H1 (cell line): ENCODE measurements at regions not wholly inside any gene's neighbourhood (a gene's known extent, or its start where the extent isn't known, plus 50 kb on each side); places are given as distances from the start of the nearest gene placed in this dataset.

ENCODE experiments used
- CTCF ChIA-PET: fragments of 300-600 bp; sonication (Branson Sonifier 250); formaldehyde crosslinking; loops from one replicate; lab custom pipeline; 2021; ENCODE audit not compliant: partially characterized antibody; lab: Charles Lee
- POLR2A ChIA-PET: fragments of 300-600 bp; sonication (Branson Sonifier 250); formaldehyde crosslinking; loops from one replicate; lab custom pipeline; 2021; ENCODE audit warnings: inconsistent platforms; ENCODE audit not compliant: partially characterized antibody; lab: Charles Lee
- DNase-seq, 2 experiments: peaks; one replicate each; pipeline versions ENCODE4 v3.0.0 to v3.0.0-alpha.2; 2010 to 2022; ENCODE audit warnings: low spot score in 2 of 2, low read depth in 1 of 2, mixed read lengths in 1 of 2
- FAIRE-seq: peaks from 2 replicates; lab custom pipeline; 2011; peaks lifted over from hg19 to GRCh38; lab: Jason Lieb, UNC
- H2AFZ ChIP-seq: 2 replicates; pipeline ENCODE4 v1.8.1; 2012; ENCODE audit warnings: low read length, inconsistent platforms
- H2AK5ac ChIP-seq: 2 replicates; pipeline ENCODE4 v1.6.1; 2013; ENCODE audit warnings: low read depth, low read length
- H2BK120ac ChIP-seq: replicated peaks from 2 replicates; pipeline ENCODE3; 2013; ENCODE audit warnings: low read depth, low read length, inconsistent platforms
- H2BK12ac ChIP-seq: 2 replicates; pipeline ENCODE4 v1.6.1; 2013; ENCODE audit warnings: low read depth, low read length
- H2BK15ac ChIP-seq: 2 replicates; pipeline ENCODE4 v1.6.1; 2013; ENCODE audit warnings: low read length
- H2BK20ac ChIP-seq: 2 replicates; pipeline ENCODE4 v1.6.1; 2013; ENCODE audit warnings: low read length
- H2BK5ac ChIP-seq: 2 replicates; pipeline ENCODE4 v1.6.1; 2013; ENCODE audit warnings: low read depth, low read length
- H3K14ac ChIP-seq: 2 replicates; pipeline ENCODE4 v1.6.1; 2013; ENCODE audit warnings: inconsistent platforms; ENCODE audit not compliant: insufficient read length
- H3K18ac ChIP-seq: 2 replicates; pipeline ENCODE4 v1.6.1; 2013; ENCODE audit warnings: low read length; ENCODE audit errors: extremely low read depth
- H3K23ac ChIP-seq: 2 replicates; pipeline ENCODE4 v1.6.1; 2013; ENCODE audit warnings: inconsistent platforms; ENCODE audit not compliant: insufficient read length
- H3K23me2 ChIP-seq: 2 replicates; pipeline ENCODE4 v1.6.1; 2013; ENCODE audit warnings: low read depth, low read length
- H3K27ac ChIP-seq: 2 replicates; pipeline ENCODE4 v1.6.1; 2011; ENCODE audit warnings: low read depth, low read length, inconsistent platforms
- H3K27me3 ChIP-seq, 4 experiments: replicated peaks in 1 of 4; 1 replicate in 1 of 4; 2 replicates in 3 of 4; pipeline versions ENCODE4 v1.6.1 to v1.8.1; 2011 to 2013; ENCODE audit warnings: low read length in 3 of 4, mild to moderate bottlenecking in 3 of 4, inconsistent platforms in 2 of 4, mixed read lengths in 2 of 4, moderate library complexity in 1 of 4; ENCODE audit not compliant: control insufficient read depth in 3 of 4, insufficient read depth in 3 of 4; ENCODE audit errors: extremely low read depth in 1 of 4
- H3K36me3 ChIP-seq, 4 experiments: 2 replicates each; pipeline versions ENCODE4 v1.6.1 to v1.8.1; 2011 to 2013; ENCODE audit warnings: mild to moderate bottlenecking in 4 of 4, low read length in 3 of 4, moderate library complexity in 2 of 4, control low read depth in 1 of 4, inconsistent platforms in 1 of 4; ENCODE audit not compliant: insufficient read depth in 4 of 4, control insufficient read depth in 2 of 4
- H3K4ac ChIP-seq: replicated peaks from 2 replicates; pipeline ENCODE3; 2013; ENCODE audit warnings: low read length, low read depth, mixed read lengths, inconsistent platforms; ENCODE audit not compliant: insufficient read length
- H3K4me1 ChIP-seq, 4 experiments: replicated peaks in 1 of 4; 1 replicate in 1 of 4; 2 replicates in 3 of 4; pipeline versions ENCODE4 v1.6.1 to v1.8.1; 2011 to 2013; ENCODE audit warnings: low read length in 3 of 4, inconsistent platforms in 2 of 4, mixed read lengths in 1 of 4; ENCODE audit not compliant: insufficient read depth in 4 of 4, control insufficient read depth in 3 of 4
- H3K4me2 ChIP-seq, 2 experiments: 2 replicates each; pipeline versions ENCODE4 v1.6.1 to v1.8.1; 2011 to 2013; ENCODE audit warnings: low read depth in 2 of 2, low read length in 2 of 2, control low read depth in 1 of 2, inconsistent platforms in 1 of 2, mild to moderate bottlenecking in 1 of 2; ENCODE audit not compliant: insufficient read depth in 1 of 2
- H3K4me3 ChIP-seq, 4 experiments: fragments of 200-600, 300-600 bp in 1 of 4; sonication (generic), shearing (Covaris generic), sonication (Bioruptor Twin) in 1 of 4; 2 replicates each; pipeline versions ENCODE4 v1.5.1 to v1.8.1; 2011 to 2016; ENCODE audit warnings: low read length in 4 of 4, low read depth in 3 of 4, control low read depth in 2 of 4, inconsistent platforms in 2 of 4, mild to moderate bottlenecking in 2 of 4, mixed read lengths in 1 of 4, moderate library complexity in 1 of 4; ENCODE audit not compliant: insufficient read depth in 2 of 4; ENCODE audit errors: extremely low read depth in 1 of 4
- H3K56ac ChIP-seq: replicated peaks from 2 replicates; pipeline ENCODE3; 2013; ENCODE audit warnings: low read depth, mild to moderate bottlenecking, mixed read lengths, low read length, inconsistent platforms; ENCODE audit not compliant: insufficient read length
- H3K79me1 ChIP-seq: 2 replicates; pipeline ENCODE4 v1.6.1; 2013; ENCODE audit warnings: low read depth, low read length, control low read depth
- H3K79me2 ChIP-seq, 2 experiments: 2 replicates each; pipeline versions ENCODE4 v1.6.1 to v1.8.1; 2012 to 2013; ENCODE audit warnings: low read length in 2 of 2, mild to moderate bottlenecking in 2 of 2, inconsistent platforms in 1 of 2; ENCODE audit not compliant: insufficient read depth in 2 of 2, control insufficient read depth in 1 of 2
- H3K9ac ChIP-seq, 4 experiments: replicated peaks in 1 of 4; 1 replicate in 1 of 4; 2 replicates in 3 of 4; pipeline versions ENCODE4 v1.6.1 to v1.8.1; 2011 to 2013; ENCODE audit warnings: low read depth in 3 of 4, low read length in 3 of 4, control low read depth in 2 of 4, mild to moderate bottlenecking in 2 of 4, moderate library complexity in 2 of 4, inconsistent platforms in 1 of 4; ENCODE audit errors: extremely low read depth in 1 of 4
- H3K9me3 ChIP-seq, 2 experiments: 2 replicates each; pipeline versions ENCODE4 v1.6.1 to v1.8.1; 2012 to 2013; ENCODE audit warnings: mild to moderate bottlenecking in 2 of 2, moderate library complexity in 2 of 2, control low read depth in 1 of 2, inconsistent platforms in 1 of 2, low read depth in 1 of 2, low read length in 1 of 2, mixed read lengths in 1 of 2; ENCODE audit not compliant: insufficient read depth in 2 of 2
- H4K20me1 ChIP-seq, 2 experiments: replicated peaks in 1 of 2; 2 replicates each; pipeline versions ENCODE3 to v1.8.1; 2011 to 2013; ENCODE audit warnings: inconsistent platforms in 2 of 2, low read length in 2 of 2, mild to moderate bottlenecking in 1 of 2; ENCODE audit not compliant: insufficient read depth in 2 of 2, control insufficient read depth in 1 of 2
- H4K5ac ChIP-seq: 2 replicates; pipeline ENCODE4 v1.6.1; 2013; ENCODE audit warnings: low read length, low read depth, mixed read lengths, inconsistent platforms; ENCODE audit not compliant: insufficient read length
- H4K8ac ChIP-seq: 2 replicates; pipeline ENCODE4 v1.8.0; 2013; ENCODE audit warnings: mild to moderate bottlenecking, moderate library complexity, low read length, inconsistent platforms; ENCODE audit not compliant: insufficient read depth; ENCODE audit errors: extremely low read depth
- H4K91ac ChIP-seq: replicated peaks from 2 replicates; pipeline ENCODE3; 2013; ENCODE audit warnings: low read length, mixed read lengths, inconsistent platforms; ENCODE audit not compliant: insufficient read length
- BACH1 ChIP-seq: IDR thresholded peaks from 2 replicates; pipeline ENCODE4 v1.6.1; 2012; ENCODE audit warnings: low read length, improper control_type of control experiment
- EGR1 ChIP-seq: IDR thresholded peaks from 2 replicates; pipeline ENCODE4 v1.6.1; 2011; ENCODE audit warnings: low read depth, low read length, borderline replicate concordance
- EZH2 ChIP-seq: fragments of 200-600 bp; sonication (generic); IDR thresholded peaks from 2 replicates; pipeline ENCODE4 v1.7.1; 2012; ENCODE audit warnings: low read depth, mild to moderate bottlenecking, moderate library complexity, low read length, inconsistent platforms; ENCODE audit not compliant: severe bottlenecking
- RFX5 ChIP-seq: IDR thresholded peaks from 2 replicates; pipeline ENCODE4 v1.6.1; 2011; ENCODE audit warnings: low read depth, low read length, improper control_type of control experiment, borderline replicate concordance
- SP1 ChIP-seq: IDR thresholded peaks from 2 replicates; pipeline ENCODE4 v1.6.1; 2011; ENCODE audit warnings: low read depth, low read length
- TEAD4 ChIP-seq: IDR thresholded peaks from 2 replicates; pipeline ENCODE4 v1.6.1; 2012; ENCODE audit warnings: low read depth, low read length, inconsistent platforms, mixed read lengths
- WGBS, 2 experiments: shearing (Covaris generic) in 1 of 2; methylation state at CpG; one replicate each; pipeline versions ENCODE4 v1.1.6 to v1.1.7; 2013 to 2015; ENCODE audit warnings: low lambda C conversion rate in 2 of 2, mixed read lengths in 2 of 2, inconsistent platforms in 1 of 2, low coverage in 1 of 2, missing lambda C conversion rate in 1 of 2; ENCODE audit not compliant: insufficient replicate concordance in 2 of 2, insufficient coverage in 1 of 2, insufficient read length in 1 of 2; ENCODE audit errors: extremely low coverage in 1 of 2, missing lambda C conversion rate in 1 of 2; 5-methylcytosine and 5-hydroxymethylcytosine counted together

GRCh38 chr10:133031541-133032125, 56.1 kb upstream of the ADGRA1 start:
- H4K91ac ChIP-seq = no peak overlapping the region
- TF ChIP-seq TEAD4 (no peak), BACH1 (no peak), EGR1 (no peak), RFX5 (no peak), EZH2 (no peak), SP1 (no peak)
- TF ChIP-seq, all 59 proteins: peak for 0
- no peaks in the 10 kb centered on the region for H3K79me2 ChIP-seq
- H3K14ac ChIP-seq = no peak overlapping the region
- ChIA-PET POLR2A (no interaction called here), CTCF (interaction anchor here (0.7 to 2.0 kb wide), 7 partner anchors 9 to 92 kb away, joined by 3 to 5 read pairs (median 3); partner anchors contain the start of gene CFAP46)
- H3K27me3 ChIP-seq = peaks cover 0 to 7% (median 2%) of the 10 kb centered on the region in 4 experiments; a peak in 4 of 7 replicates
- H2BK15ac ChIP-seq = no peak overlapping the region
- H3K9ac ChIP-seq = no peak overlapping the region
- no peak overlapping the region for H3K4me3 ChIP-seq
- H3K36me3 ChIP-seq = no peaks in the 10 kb centered on the region
- H4K5ac ChIP-seq = no peak overlapping the region
- no peaks in the 10 kb centered on the region; a peak in 1 of 4 replicates for H3K9me3 ChIP-seq
- peaks cover 5% of the 10 kb centered on the region; the same call in 1 of the 2 replicates for H3K23me2 ChIP-seq
- H2BK20ac ChIP-seq = no peak overlapping the region
- no peak overlapping the region for H2BK120ac ChIP-seq
- FAIRE-seq = no peak
- no peak overlapping the region for H3K4me2 ChIP-seq
- no peak overlapping the region for H3K27ac ChIP-seq
- peaks cover 0 to 2% (median 0%) of the 10 kb centered on the region in 4 experiments; a peak in 1 of 7 replicates for H3K4me1 ChIP-seq
- 88% methylated on average over 16 of the region's 19 CpGs; no CpG with 5 or more reads in 1 of the 2 experiments for WGBS, 2 experiments
- no peak for DNase-seq
- no peak overlapping the region for H3K18ac ChIP-seq
- no peak overlapping the region for H2AK5ac ChIP-seq
- H4K20me1 ChIP-seq = peaks cover 0 to 2% of the 10 kb centered on the region in 2 experiments
- no peak overlapping the region for H2BK5ac ChIP-seq
- H3K79me1 ChIP-seq = no peaks in the 10 kb centered on the region
- no peak overlapping the region for H3K23ac ChIP-seq
- H2AFZ ChIP-seq = no peak overlapping the region
- H3K4ac ChIP-seq = no peak overlapping the region
- H2BK12ac ChIP-seq = no peak overlapping the region
- no peak overlapping the region for H3K56ac ChIP-seq
- peak overlapping the region; percentile 20; the same call in 1 of the 2 replicates for H4K8ac ChIP-seq
